ENCODE measurements at regions not wholly inside any gene's neighbourhood (a gene's known extent, or its start where the extent isn't known, plus 50 kb on each side); places are given as distances from the start of the nearest gene placed in this dataset.

- TF ChIP-seq, protein P1, sequence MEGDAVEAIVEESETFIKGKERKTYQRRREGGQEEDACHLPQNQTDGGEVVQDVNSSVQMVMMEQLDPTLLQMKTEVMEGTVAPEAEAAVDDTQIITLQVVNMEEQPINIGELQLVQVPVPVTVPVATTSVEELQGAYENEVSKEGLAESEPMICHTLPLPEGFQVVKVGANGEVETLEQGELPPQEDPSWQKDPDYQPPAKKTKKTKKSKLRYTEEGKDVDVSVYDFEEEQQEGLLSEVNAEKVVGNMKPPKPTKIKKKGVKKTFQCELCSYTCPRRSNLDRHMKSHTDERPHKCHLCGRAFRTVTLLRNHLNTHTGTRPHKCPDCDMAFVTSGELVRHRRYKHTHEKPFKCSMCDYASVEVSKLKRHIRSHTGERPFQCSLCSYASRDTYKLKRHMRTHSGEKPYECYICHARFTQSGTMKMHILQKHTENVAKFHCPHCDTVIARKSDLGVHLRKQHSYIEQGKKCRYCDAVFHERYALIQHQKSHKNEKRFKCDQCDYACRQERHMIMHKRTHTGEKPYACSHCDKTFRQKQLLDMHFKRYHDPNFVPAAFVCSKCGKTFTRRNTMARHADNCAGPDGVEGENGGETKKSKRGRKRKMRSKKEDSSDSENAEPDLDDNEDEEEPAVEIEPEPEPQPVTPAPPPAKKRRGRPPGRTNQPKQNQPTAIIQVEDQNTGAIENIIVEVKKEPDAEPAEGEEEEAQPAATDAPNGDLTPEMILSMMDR (IDR thresholded peaks at IDR 0.05) = no peak
- no peak for TF ChIP-seq POLR2A (IDR thresholded peaks at IDR 0.05)
These were observed 137.3 kb downstream of the EDEM1 start for GRCh38 chr3:5324780-5325179.
